WTC11 (cell line): ENCODE measurements at regions not wholly inside any gene's neighbourhood (a gene's known extent, or its start where the extent isn't known, plus 50 kb on each side); places are given as distances from the start of the nearest gene placed in this dataset.

Experiments
- RELA ChIP-seq: sonication (generic); formaldehyde crosslinking; IDR thresholded peaks from 2 replicates; pipeline ENCODE4 v1.8.1; 2022; ENCODE audit warnings: missing genetic modification reagents, mild to moderate bottlenecking, borderline replicate concordance
- TF ChIP-seq, protein P1 (sequence below): sonication (generic); formaldehyde crosslinking; IDR thresholded peaks from 2 replicates; pipeline ENCODE4 v1.8.1; 2022; ENCODE audit warnings: low read depth, missing genetic modification reagents, borderline replicate concordance

DNA sequence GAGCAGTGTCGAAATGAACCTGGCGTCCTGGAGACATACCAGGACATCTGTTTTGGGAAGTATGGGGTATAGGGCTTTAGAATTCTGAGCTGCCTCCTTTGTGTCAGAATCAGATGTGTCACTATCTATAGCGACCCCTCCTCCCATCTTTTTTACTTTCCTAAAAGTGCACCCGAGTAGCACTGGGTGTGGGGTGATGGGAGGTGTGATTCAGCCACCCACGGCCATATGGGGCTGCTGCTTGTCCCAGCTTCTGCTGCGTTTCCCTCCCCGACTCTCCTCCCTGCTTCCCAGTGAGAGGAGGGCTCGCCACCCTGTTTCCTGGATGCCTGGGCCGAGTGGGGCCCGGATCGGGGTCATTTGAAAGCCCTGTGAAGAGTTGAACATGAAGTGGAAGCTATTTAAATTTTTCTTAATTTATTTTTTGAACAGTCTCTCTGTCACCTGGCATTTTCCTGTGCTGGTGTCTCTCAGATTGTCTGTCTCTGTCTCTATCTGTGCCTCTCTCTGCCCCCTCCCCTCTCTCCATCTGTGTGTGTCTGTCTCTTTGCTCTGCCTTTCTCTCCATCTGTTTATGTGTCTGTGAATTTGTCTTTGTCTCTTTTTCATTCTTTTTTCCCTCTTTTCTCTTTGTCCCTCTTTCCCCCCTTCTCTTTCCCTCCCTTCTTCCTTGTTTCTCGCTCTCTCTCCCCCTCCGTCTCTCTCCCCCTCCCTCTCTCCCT, 638.8 kb upstream of the EEF2KMT start:
- TF ChIP-seq, protein P1, sequence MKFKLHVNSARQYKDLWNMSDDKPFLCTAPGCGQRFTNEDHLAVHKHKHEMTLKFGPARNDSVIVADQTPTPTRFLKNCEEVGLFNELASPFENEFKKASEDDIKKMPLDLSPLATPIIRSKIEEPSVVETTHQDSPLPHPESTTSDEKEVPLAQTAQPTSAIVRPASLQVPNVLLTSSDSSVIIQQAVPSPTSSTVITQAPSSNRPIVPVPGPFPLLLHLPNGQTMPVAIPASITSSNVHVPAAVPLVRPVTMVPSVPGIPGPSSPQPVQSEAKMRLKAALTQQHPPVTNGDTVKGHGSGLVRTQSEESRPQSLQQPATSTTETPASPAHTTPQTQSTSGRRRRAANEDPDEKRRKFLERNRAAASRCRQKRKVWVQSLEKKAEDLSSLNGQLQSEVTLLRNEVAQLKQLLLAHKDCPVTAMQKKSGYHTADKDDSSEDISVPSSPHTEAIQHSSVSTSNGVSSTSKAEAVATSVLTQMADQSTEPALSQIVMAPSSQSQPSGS (CRISPR knock-in tag), result no peak
- no peak for TF ChIP-seq RELA (CRISPR knock-in tag)
